IPS-18a (cell line): ENCODE measurements at regions not wholly inside any gene's neighbourhood (a gene's known extent, or its start where the extent isn't known, plus 50 kb on each side); places are given as distances from the start of the nearest gene placed in this dataset.
"Not testable (repeated sequence)": the region's sequence is repeated elsewhere in the genome, so short reads cannot be mapped to it uniquely, and the experiment has no call there.

Source experiments
- H3K27ac ChIP-seq: one replicate; pipeline ENCODE4 v1.5.1; 2013; ENCODE audit warnings: low read length
- H3K27me3 ChIP-seq: one replicate; pipeline ENCODE4 v1.6.1; 2013; ENCODE audit warnings: mild to moderate bottlenecking, low read length; ENCODE audit not compliant: control insufficient read depth, insufficient read depth
- H3K36me3 ChIP-seq: one replicate; pipeline ENCODE4 v1.6.1; 2013; ENCODE audit warnings: low read depth, low read length; ENCODE audit not compliant: control insufficient read depth
- H3K4me1 ChIP-seq: one replicate; pipeline ENCODE4 v1.6.1; 2013; ENCODE audit warnings: low read depth, low read length; ENCODE audit not compliant: control insufficient read depth
- H3K4me3 ChIP-seq: one replicate; pipeline ENCODE4 v1.5.1; 2013; ENCODE audit warnings: low read length
- H3K9ac ChIP-seq: one replicate; pipeline ENCODE4 v1.6.1; 2013; ENCODE audit warnings: mild to moderate bottlenecking, low read length, moderate library complexity
- H3K9me3 ChIP-seq: one replicate; pipeline ENCODE4 v1.6.1; 2013; ENCODE audit warnings: low read depth, low read length; ENCODE audit not compliant: control insufficient read depth

GRCh38 chr2:154961676-154962075 lies 263.2 kb downstream of the KCNJ3 start:
- H3K36me3 ChIP-seq = no peaks in the 10 kb centered on the region
- no peak overlapping the region for H3K9ac ChIP-seq
- no peak overlapping the region for H3K4me3 ChIP-seq
- no peaks in the 10 kb centered on the region for H3K27me3 ChIP-seq
- no peak overlapping the region for H3K27ac ChIP-seq
- no peaks in the 10 kb centered on the region for H3K4me1 ChIP-seq
- no peaks in the 10 kb centered on the region for H3K9me3 ChIP-seq

- Histone ChIP-seq H3K9me3 (no peaks in the 10 kb centered on the region), H3K4me3 (no peak overlapping the region), H3K36me3 (no peaks in the 10 kb centered on the region), H3K9ac (no peak overlapping the region), H3K27me3 (no peaks in the 10 kb centered on the region), H3K27ac (no peak overlapping the region), H3K4me1 (no peaks in the 10 kb centered on the region)
Measured at GRCh38 chr2:154960802-154961583, 262.5 kb downstream of the KCNJ3 start.

DNA sequence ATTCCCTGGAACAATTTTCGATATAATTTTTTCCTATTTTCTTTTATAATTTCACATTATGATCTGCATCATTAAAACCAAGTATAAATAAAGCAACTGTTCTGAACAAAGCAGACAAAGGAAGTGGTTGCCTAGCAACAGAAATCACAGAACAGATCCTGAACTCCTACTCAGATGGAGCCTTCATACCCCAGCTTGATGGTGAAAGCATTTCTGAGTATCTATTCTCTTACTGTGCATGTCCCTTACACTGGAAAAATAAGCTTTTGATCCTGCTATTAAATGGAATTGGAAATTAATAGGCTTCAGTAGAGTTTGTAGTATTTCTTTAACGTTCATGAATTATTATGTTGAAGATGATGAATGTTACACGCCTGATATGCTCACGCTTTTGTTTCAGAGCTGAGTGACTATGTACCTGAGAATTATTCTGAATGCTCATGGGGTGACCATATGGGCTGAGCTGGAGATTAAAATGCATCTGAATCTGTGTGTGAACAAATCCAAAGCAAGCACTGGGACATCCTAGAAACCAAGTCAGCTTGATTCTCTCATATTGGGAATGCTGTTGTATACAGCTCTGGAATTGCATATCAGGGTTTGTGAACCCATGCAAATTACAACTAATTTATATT lies 254.0 kb downstream of the KCNJ3 start:
- Histone ChIP-seq H3K27me3 (no peaks in the 10 kb centered on the region), H3K4me1 (no peaks in the 10 kb centered on the region), H3K27ac (no peak overlapping the region), H3K9me3 (no peaks in the 10 kb centered on the region), H3K36me3 (no peaks in the 10 kb centered on the region), H3K9ac (no peak overlapping the region), H3K4me3 (no peak overlapping the region)

DNA sequence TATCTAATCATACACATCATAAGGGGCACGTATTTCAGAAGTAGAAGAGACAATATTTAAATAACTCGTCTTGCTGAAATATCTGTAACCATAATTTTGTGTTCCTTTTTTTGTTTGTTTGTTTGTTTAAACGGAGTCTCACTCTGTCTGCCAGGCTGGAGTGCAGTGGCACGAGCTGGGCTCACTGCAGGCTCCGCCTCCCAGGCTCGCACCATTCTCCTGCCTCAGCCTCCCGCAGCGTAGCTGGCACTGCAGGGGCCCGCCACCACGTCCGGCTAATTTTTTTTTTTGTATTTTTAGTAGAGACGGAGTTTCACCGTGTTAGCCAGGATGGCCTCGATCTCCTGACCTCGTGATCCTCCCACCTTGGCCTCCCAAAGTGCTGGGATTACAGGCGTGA lies 248.9 kb downstream of the KCNJ3 start:
- not testable (repeated sequence) for H3K27ac ChIP-seq, H3K4me3 ChIP-seq

GRCh38 chr2:154945984-154946383 lies 247.5 kb downstream of the KCNJ3 start:
- H3K4me3 ChIP-seq = no peak overlapping the region
- no peak overlapping the region for H3K27ac ChIP-seq
- peaks cover 17% of the 10 kb centered on the region for H3K4me1 ChIP-seq
- no peaks in the 10 kb centered on the region for H3K9me3 ChIP-seq
- H3K27me3 ChIP-seq = peaks cover 12% of the 10 kb centered on the region
- H3K36me3 ChIP-seq = no peaks in the 10 kb centered on the region
- no peak overlapping the region for H3K9ac ChIP-seq

More for the DNA sequence above, 248.9 kb downstream of the KCNJ3 start:
- Histone ChIP-seq H3K4me1 (peaks cover 17% of the 10 kb centered on the region), H3K27me3 (peaks cover 12% of the 10 kb centered on the region)
- H3K9me3 ChIP-seq, H3K36me3 ChIP-seq, H3K9ac ChIP-seq: not testable (repeated sequence)

DNA sequence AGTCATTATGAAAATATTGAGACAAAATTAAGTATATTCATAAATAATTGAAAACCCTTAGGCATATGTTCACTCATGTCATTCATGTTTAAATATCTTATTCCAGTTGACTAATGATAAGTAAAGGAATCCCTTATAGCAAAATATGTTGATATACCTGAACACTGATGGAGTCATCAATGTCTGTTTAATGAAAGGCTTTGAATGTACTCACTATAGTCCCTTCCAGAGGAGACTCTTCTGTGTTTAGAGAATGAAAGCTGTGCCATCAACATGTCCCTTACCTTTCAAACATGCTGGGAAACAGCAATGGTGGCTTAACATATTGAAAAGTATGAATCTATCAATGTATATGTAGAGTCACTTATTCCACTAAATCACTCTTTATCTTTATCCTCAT lies 242.9 kb downstream of the KCNJ3 start:
- Histone ChIP-seq H3K27me3 (peaks cover 12% of the 10 kb centered on the region), H3K36me3 (no peaks in the 10 kb centered on the region), H3K27ac (no peak overlapping the region), H3K9ac (no peak overlapping the region), H3K4me1 (peaks cover 10% of the 10 kb centered on the region), H3K4me3 (no peak overlapping the region), H3K9me3 (no peaks in the 10 kb centered on the region)

DNA sequence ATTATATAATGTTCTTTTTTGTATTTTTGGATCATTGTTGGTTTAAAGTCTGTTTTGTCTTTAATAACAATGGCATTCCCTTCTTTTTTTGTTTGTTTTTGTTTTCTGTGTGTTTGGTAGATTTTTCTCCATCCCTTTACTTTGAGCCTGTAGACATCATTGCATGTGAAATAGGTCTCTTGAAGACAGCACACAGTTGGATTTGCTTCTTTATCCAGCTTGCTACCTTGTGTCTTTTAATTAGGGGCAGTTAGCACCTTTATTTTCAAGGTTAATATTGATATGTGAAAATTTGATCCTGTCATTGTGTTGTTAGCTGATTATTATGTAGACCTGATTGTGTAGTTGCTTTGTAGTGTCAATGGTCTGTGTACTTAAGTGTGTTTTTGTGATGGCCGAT lies 235.7 kb downstream of the KCNJ3 start:
- no peaks in the 10 kb centered on the region for H3K9me3 ChIP-seq
- no peak overlapping the region for H3K9ac ChIP-seq
- no peaks in the 10 kb centered on the region for H3K4me1 ChIP-seq
- H3K27me3 ChIP-seq = no peaks in the 10 kb centered on the region
- H3K36me3 ChIP-seq = no peaks in the 10 kb centered on the region
- no peak overlapping the region for H3K4me3 ChIP-seq
- H3K27ac ChIP-seq = no peak overlapping the region

GRCh38 chr2:154924531-154924930 lies 226.0 kb downstream of the KCNJ3 start:
- no peaks in the 10 kb centered on the region for H3K36me3 ChIP-seq
- no peaks in the 10 kb centered on the region for H3K4me1 ChIP-seq
- H3K27ac ChIP-seq = no peak overlapping the region
- H3K9ac ChIP-seq = no peak overlapping the region
- no peaks in the 10 kb centered on the region for H3K27me3 ChIP-seq
- H3K9me3 ChIP-seq = no peaks in the 10 kb centered on the region
- H3K4me3 ChIP-seq = no peak overlapping the region

GRCh38 chr2:154914561-154914960 lies 216.1 kb downstream of the KCNJ3 start:
- H3K27ac ChIP-seq = no peak overlapping the region

GRCh38 chr2:154912215-154912614 lies 213.7 kb downstream of the KCNJ3 start:
- no peak overlapping the region for H3K4me3 ChIP-seq
- no peaks in the 10 kb centered on the region for H3K27me3 ChIP-seq
- no peaks in the 10 kb centered on the region for H3K36me3 ChIP-seq
- no peaks in the 10 kb centered on the region for H3K9me3 ChIP-seq
- no peak overlapping the region for H3K27ac ChIP-seq
- H3K9ac ChIP-seq = no peak overlapping the region
- no peaks in the 10 kb centered on the region for H3K4me1 ChIP-seq

More at GRCh38 chr2:154914561-154914960, 216.1 kb downstream of the KCNJ3 start:
- Histone ChIP-seq H3K9ac (no peak overlapping the region), H3K4me1 (no peaks in the 10 kb centered on the region), H3K27me3 (no peaks in the 10 kb centered on the region), H3K36me3 (no peaks in the 10 kb centered on the region), H3K4me3 (no peak overlapping the region), H3K9me3 (no peaks in the 10 kb centered on the region)

- H3K27me3 ChIP-seq = no peaks in the 10 kb centered on the region
Measured at GRCh38 chr2:154911729-154912128, 213.2 kb downstream of the KCNJ3 start.

GRCh38 chr2:154910701-154911100 lies 212.2 kb downstream of the KCNJ3 start:
- Histone ChIP-seq H3K9me3 (no peaks in the 10 kb centered on the region), H3K4me1 (no peaks in the 10 kb centered on the region), H3K27ac (no peak overlapping the region), H3K36me3 (no peaks in the 10 kb centered on the region), H3K27me3 (no peaks in the 10 kb centered on the region), H3K4me3 (no peak overlapping the region), H3K9ac (no peak overlapping the region)

More at GRCh38 chr2:154911729-154912128, 213.2 kb downstream of the KCNJ3 start:
- Histone ChIP-seq H3K27ac (no peak overlapping the region), H3K4me1 (no peaks in the 10 kb centered on the region), H3K36me3 (no peaks in the 10 kb centered on the region), H3K9ac (no peak overlapping the region), H3K4me3 (no peak overlapping the region), H3K9me3 (no peaks in the 10 kb centered on the region)
